Endothelial cell of umbilical vein (primary cell): ENCODE measurements at regions not wholly inside any gene's neighbourhood (a gene's known extent, or its start where the extent isn't known, plus 50 kb on each side); places are given as distances from the start of the nearest gene placed in this dataset.

Source experiments
- BruUV-seq: library from RNA; stranded (reverse); fragments of 400-500 nt; replicated peaks from 2 replicates; lab custom pipeline; 2021; lab: Mats Ljungman, UMichigan
- CTCF ChIA-PET: fragments of 300-600, 350-600 bp; sonication (Branson Sonifier 250); formaldehyde crosslinking; loops from one replicate; lab custom pipeline; 2021; ENCODE audit warnings: antibody characterized with exemption, inconsistent platforms; lab: Charles Lee
- POLR2A ChIA-PET: fragments of 300-600, 350-600 bp; sonication (Branson Sonifier 250); formaldehyde crosslinking; loops from one replicate; lab custom pipeline; 2021; ENCODE audit warnings: antibody characterized with exemption, inconsistent platforms; lab: Charles Lee
- DNase-seq: peaks from one replicate; pipeline ENCODE4 v3.0.0-alpha.2; 2011; ENCODE audit warnings: low read depth, low spot score
- FAIRE-seq: peaks from 2 replicates; lab custom pipeline; 2011; peaks lifted over from hg19 to GRCh38; lab: Jason Lieb, UNC
- H2AFZ ChIP-seq: 2 replicates; pipeline ENCODE4 v1.6.0; 2012; ENCODE audit warnings: low read depth, low read length, control low read depth, inconsistent platforms
- H3K27ac ChIP-seq: 2 replicates; pipeline ENCODE4 v1.5.1; 2011; ENCODE audit warnings: low read depth, mild to moderate bottlenecking, control low read depth, low read length, moderate library complexity; ENCODE audit not compliant: insufficient read depth
- H3K27me3 ChIP-seq, 2 experiments: 2 replicates each; pipeline versions ENCODE4 v1.6.0 to v1.6.1; 2011; ENCODE audit warnings: low read length in 2 of 2, mixed read lengths in 1 of 2; ENCODE audit not compliant: control insufficient read depth in 2 of 2, insufficient read depth in 2 of 2
- H3K36me3 ChIP-seq, 2 experiments: 2 replicates in 1 of 2; 3 replicates in 1 of 2; pipeline ENCODE4 v1.5.1; 2011; ENCODE audit warnings: low read length in 2 of 2, mild to moderate bottlenecking in 1 of 2, moderate library complexity in 1 of 2; ENCODE audit not compliant: control insufficient read depth in 2 of 2, insufficient read depth in 2 of 2; ENCODE audit errors: extremely low read depth in 1 of 2
- H3K4me1 ChIP-seq: 3 replicates; pipeline ENCODE4 v1.5.1; 2011; ENCODE audit warnings: mild to moderate bottlenecking, low read length; ENCODE audit not compliant: control insufficient read depth, insufficient read depth; ENCODE audit errors: extremely low read depth
- H3K4me2 ChIP-seq: 2 replicates; pipeline ENCODE4 v1.6.1; 2011; ENCODE audit warnings: low read length, control low read depth, mixed read lengths; ENCODE audit not compliant: insufficient read depth
- H3K4me3 ChIP-seq, 3 experiments: fragments of 200-600 bp in 1 of 3; sonication (generic), shearing (Covaris generic) in 1 of 3; replicated peaks in 1 of 3; 2 replicates each; pipeline ENCODE4 v1.5.1; 2011 to 2016; ENCODE audit warnings: control low read depth in 3 of 3, low read length in 3 of 3, mild to moderate bottlenecking in 2 of 3, inconsistent platforms in 1 of 3, low read depth in 1 of 3, moderate library complexity in 1 of 3; ENCODE audit not compliant: insufficient read depth in 1 of 3
- H3K79me2 ChIP-seq: 2 replicates; pipeline ENCODE4 v1.6.0; 2012; ENCODE audit warnings: low read length, inconsistent platforms; ENCODE audit not compliant: control insufficient read depth, insufficient read depth
- H3K9ac ChIP-seq: replicated peaks from 2 replicates; pipeline ENCODE3; 2011; ENCODE audit warnings: low read length, control low read depth; ENCODE audit not compliant: insufficient read depth; ENCODE audit errors: extremely low read depth
- H3K9me1 ChIP-seq: replicated peaks from 3 replicates; pipeline ENCODE4 v1.6.0; 2011; ENCODE audit warnings: mild to moderate bottlenecking, low read length; ENCODE audit not compliant: control insufficient read depth, insufficient read depth; ENCODE audit errors: extremely low read depth
- H3K9me3 ChIP-seq: replicated peaks from 2 replicates; pipeline ENCODE4 v1.5.1; 2012; ENCODE audit warnings: low read length, inconsistent platforms; ENCODE audit not compliant: control insufficient read depth, insufficient read depth
- H4K20me1 ChIP-seq: replicated peaks from 2 replicates; pipeline ENCODE3; 2011; ENCODE audit warnings: mild to moderate bottlenecking, low read length; ENCODE audit not compliant: control insufficient read depth, insufficient read depth; ENCODE audit errors: extremely low read depth
- CTCF ChIP-seq, 2 donors: IDR thresholded peaks; 1 replicate in 1 of 2; 2 replicates in 1 of 2; pipeline ENCODE4 v1.5.1; 2011; ENCODE audit warnings: low read length in 2 of 2, mild to moderate bottlenecking in 2 of 2, moderate library complexity in 2 of 2, control low read depth in 1 of 2, inconsistent platforms in 1 of 2, low read depth in 1 of 2; ENCODE audit not compliant: insufficient read depth in 1 of 2; ENCODE audit errors: extremely low read depth in 1 of 2
- EZH2 ChIP-seq: IDR thresholded peaks from 2 replicates; pipeline ENCODE4 v1.6.1; 2012; ENCODE audit warnings: borderline replicate concordance, low read depth, mild to moderate bottlenecking, moderate library complexity, low read length, inconsistent platforms; ENCODE audit not compliant: severe bottlenecking
- FOS ChIP-seq: IDR thresholded peaks from 2 replicates; pipeline ENCODE4 v1.6.1; 2011; ENCODE audit warnings: mild to moderate bottlenecking, low read length, moderate library complexity, borderline replicate concordance; ENCODE audit not compliant: insufficient read depth
- GATA2 ChIP-seq: IDR thresholded peaks from 2 replicates; pipeline ENCODE4 v1.7.0; 2011; ENCODE audit warnings: low read depth, mild to moderate bottlenecking, moderate library complexity, mixed read lengths, low read length; ENCODE audit not compliant: insufficient read length, insufficient read depth
- JUN ChIP-seq: IDR thresholded peaks from 2 replicates; pipeline ENCODE4 v1.6.1; 2011; ENCODE audit warnings: borderline replicate concordance, low read depth; ENCODE audit not compliant: insufficient read length, insufficient read depth
- MAX ChIP-seq: IDR thresholded peaks from 2 replicates; pipeline ENCODE4 v1.6.1; 2011; ENCODE audit not compliant: insufficient read depth, insufficient read length
- MYC ChIP-seq: IDR thresholded peaks from one replicate; pipeline ENCODE4 v1.6.1; 2011; ENCODE audit warnings: mild to moderate bottlenecking, low read depth, low read length
- POLR2A ChIP-seq: IDR thresholded peaks from 2 replicates; pipeline ENCODE4 v1.6.1; 2012; ENCODE audit warnings: low read depth, mild to moderate bottlenecking, control low read depth, low read length
- POLR2AphosphoS5 ChIP-seq: IDR thresholded peaks from 2 replicates; pipeline ENCODE4 v1.6.1; 2012; ENCODE audit warnings: low read depth, mild to moderate bottlenecking, control low read depth, low read length, moderate library complexity; ENCODE audit not compliant: insufficient read depth
- dilution Hi-C: fragments of 300-500 bp; cut with MboI; formaldehyde crosslinking; loops from one replicate; pipeline ENCODE4 v1.15.0; 2019; ENCODE audit warnings: low sequenced_read_pairs; ENCODE audit not compliant: extremely low pct_ligation_motif_present
- intact Hi-C: fragments of 100-400 bp; cut with micrococcal nuclease; formaldehyde crosslinking; loops from one replicate; pipeline ENCODE4 v1.10.0; 2022

GRCh38 chr7:91412298-91412697, 148.1 kb downstream of the FZD1 start:
- no peak overlapping the region for H3K9ac ChIP-seq
- H3K4me3 ChIP-seq: no peak overlapping the region
- H3K36me3 ChIP-seq: no peaks in the 10 kb centered on the region
- H3K9me3 ChIP-seq: no peaks in the 10 kb centered on the region
- H3K9me1 ChIP-seq: no peaks in the 10 kb centered on the region
- ChIA-PET CTCF (no interaction called here), POLR2A (no interaction called here)
- no peak for DNase-seq
- no peak overlapping the region for H3K27ac ChIP-seq
- FAIRE-seq: no peak
- TF ChIP-seq MAX (no peak), POLR2AphosphoS5 (no peak), GATA2 (no peak), EZH2 (no peak), CTCF (IDR thresholded peaks at IDR 0.05; ENCODE audit: extremely low read depth in 1 of 2, insufficient read depth in 1 of 2, low read depth in 1 of 2, low read length in 2 of 2) (no peak), MYC (no peak), FOS (no peak), POLR2A (no peak), JUN (no peak)
- peaks cover 9 to 10% of the 10 kb centered on the region in 2 experiments for H3K27me3 ChIP-seq
- no peak overlapping the region for H3K4me2 ChIP-seq
- H2AFZ ChIP-seq: no peak overlapping the region
- no peaks in the 10 kb centered on the region for H4K20me1 ChIP-seq
- intact Hi-C loops (no loop called here), dilution Hi-C loops (no loop called here)
- H3K79me2 ChIP-seq: no peaks in the 10 kb centered on the region
- no peaks in the 10 kb centered on the region for H3K4me1 ChIP-seq
- no TSS peak for BruUV-seq
